ENCODE measurements at regions not wholly inside any gene's neighbourhood (a gene's known extent, or its start where the extent isn't known, plus 50 kb on each side); places are given as distances from the start of the nearest gene placed in this dataset.

DNA sequence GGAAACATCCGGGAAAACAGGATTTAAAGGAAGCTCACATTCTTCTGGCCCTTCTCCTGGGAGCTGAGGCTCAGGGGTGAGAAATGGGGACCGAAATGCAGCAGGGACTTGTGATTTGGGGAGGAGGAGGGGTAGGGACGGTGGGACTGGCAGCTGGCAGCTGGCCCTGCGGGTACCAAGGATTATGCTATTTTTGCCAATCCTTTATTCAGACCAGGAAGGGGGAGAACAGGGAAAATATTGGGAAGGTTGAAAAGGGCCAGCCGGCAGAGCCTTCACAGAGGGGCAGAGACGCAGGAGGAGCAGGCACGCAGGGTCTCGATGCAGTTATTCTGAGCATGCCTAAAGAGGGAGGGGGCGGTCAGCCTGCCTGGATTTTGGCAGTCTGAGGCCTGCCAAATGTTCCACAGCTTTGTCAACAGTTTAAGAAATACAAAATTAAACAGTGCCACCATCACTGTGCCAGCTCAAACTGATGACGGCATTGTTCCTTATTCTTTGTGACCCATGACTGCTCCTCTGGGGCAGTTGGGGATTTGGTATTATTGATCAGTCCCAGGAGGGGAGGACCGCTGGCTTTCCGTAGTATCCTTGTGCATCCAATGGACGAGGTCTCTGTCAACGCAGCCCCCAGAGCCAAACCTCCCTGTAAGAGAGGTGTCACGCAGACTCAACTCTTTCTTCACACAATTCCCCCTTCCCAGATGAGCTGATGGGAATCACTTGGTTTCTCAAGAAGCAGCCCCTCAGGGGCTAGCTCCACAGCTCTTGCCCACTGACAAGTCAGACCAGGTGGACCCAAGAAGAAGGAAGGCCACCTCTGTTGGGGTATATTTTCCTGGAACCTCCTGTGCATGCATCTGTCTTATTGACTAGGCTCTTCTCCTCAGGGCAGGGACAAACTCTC, 553.3 kb downstream of the BNC2 start:
- no peak for TF ChIP-seq POLR2AphosphoS5 (IDR thresholded peaks at IDR 0.05; ENCODE audit: low read depth, low read length)
- TF ChIP-seq, protein P1, sequence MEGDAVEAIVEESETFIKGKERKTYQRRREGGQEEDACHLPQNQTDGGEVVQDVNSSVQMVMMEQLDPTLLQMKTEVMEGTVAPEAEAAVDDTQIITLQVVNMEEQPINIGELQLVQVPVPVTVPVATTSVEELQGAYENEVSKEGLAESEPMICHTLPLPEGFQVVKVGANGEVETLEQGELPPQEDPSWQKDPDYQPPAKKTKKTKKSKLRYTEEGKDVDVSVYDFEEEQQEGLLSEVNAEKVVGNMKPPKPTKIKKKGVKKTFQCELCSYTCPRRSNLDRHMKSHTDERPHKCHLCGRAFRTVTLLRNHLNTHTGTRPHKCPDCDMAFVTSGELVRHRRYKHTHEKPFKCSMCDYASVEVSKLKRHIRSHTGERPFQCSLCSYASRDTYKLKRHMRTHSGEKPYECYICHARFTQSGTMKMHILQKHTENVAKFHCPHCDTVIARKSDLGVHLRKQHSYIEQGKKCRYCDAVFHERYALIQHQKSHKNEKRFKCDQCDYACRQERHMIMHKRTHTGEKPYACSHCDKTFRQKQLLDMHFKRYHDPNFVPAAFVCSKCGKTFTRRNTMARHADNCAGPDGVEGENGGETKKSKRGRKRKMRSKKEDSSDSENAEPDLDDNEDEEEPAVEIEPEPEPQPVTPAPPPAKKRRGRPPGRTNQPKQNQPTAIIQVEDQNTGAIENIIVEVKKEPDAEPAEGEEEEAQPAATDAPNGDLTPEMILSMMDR (IDR thresholded peaks at IDR 0.05), result no peak
